Lung microvascular endothelial cell (primary cell): ENCODE measurements at regions not wholly inside any gene's neighbourhood (a gene's known extent, or its start where the extent isn't known, plus 50 kb on each side); places are given as distances from the start of the nearest gene placed in this dataset.

Experiments
- DNase-seq, 2 donors: peaks; one replicate each; pipeline versions ENCODE4 v3.0.0 to v3.0.0-alpha.2; 2010; ENCODE audit warnings: low read depth in 2 of 2

- DNase-seq = no peak
Measured at GRCh38 chr10:111506266-111507034, 429.6 kb downstream of the ADRA2A start.

DNA sequence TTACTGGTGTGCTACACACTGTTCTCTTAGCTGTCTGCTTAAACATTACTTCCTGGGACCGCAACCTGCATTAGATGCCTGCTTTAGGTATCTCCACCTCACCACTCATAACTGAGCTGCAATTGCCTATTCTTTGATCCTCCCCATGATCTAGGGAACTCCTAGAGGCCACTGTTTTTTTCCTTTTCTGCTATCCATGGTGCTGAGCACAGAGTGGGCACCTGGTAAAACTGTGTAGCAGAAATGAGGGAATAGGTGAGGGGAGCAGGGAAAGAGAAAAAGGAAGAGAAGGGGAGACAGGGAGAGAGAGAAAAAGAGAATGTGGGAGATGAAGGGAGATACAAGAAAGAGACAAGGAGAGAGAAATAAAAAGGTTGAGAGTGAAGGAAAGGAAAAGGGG lies 434.9 kb downstream of the ADRA2A start:
- no peak for DNase-seq

DNA sequence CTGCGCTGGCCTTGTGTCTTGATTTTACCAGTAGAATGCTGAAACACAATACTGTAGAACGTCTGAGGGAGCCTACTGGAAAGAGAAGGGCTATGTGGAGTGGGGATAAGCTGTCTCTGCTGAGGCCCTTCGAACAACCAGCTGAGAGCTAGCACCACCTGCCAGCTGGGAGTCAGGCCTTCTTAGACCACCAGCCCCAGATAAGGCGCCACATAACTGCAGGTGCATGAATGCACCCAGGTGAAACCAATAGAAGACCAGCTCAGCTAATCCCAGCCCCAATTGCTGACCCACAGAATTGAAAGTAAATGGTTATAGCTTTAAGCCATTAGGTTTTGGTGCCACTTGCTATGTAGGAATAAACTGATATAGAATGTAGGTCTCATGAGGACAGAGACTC lies 438.4 kb downstream of the ADRA2A start:
- no peak for DNase-seq

- DNase-seq = no peak
Measured at GRCh38 chr10:111515706-111516105, 438.9 kb downstream of the ADRA2A start.

- no peak for DNase-seq
Measured at GRCh38 chr10:111516144-111516543, 439.3 kb downstream of the ADRA2A start.

GRCh38 chr10:111522141-111522540 lies 445.3 kb downstream of the ADRA2A start:
- no peak for DNase-seq

DNA sequence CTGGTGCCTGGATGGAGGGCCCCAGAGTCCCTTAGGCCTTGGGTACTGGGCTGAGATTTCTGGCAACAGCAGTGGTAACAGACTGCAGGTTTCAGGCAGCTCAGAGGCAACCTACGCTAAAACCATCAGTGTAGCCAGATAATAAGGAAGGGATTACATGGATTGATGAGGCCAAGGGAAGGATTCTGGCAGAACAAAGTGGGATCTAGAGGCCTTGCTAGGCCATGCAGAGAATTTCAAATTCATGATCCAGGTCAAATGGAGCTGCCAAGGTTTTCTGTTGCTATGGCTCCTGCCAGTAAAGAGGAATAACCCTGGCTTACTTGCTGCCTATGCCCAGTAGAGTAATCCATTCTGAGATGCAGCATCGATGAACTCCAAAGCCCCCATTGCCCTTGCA lies 445.7 kb downstream of the ADRA2A start:
- DNase-seq = no peak

- DNase-seq = no peak
Measured at GRCh38 chr10:111523016-111523415, 446.2 kb downstream of the ADRA2A start.

- DNase-seq = no peak
Measured at GRCh38 chr10:111524134-111524533, 447.3 kb downstream of the ADRA2A start.

DNA sequence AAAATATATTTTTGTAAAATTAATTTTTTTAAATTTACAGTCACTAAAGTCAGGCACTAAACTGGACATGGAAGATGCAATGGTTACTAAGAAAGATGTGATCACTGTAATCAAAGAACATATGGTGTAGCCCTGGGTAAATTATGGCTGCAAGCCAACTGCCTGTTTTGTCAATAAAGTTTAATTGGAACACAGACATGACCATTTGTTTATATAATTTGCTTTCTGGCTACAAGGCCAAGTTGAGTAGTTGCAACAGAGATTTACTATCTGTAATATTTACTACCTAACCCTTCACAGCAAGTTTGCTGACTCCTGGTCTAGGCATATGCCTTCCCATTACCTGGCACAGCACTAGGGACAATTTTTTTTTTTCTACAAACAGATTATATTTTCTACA lies 448.9 kb downstream of the ADRA2A start:
- DNase-seq = no peak

GRCh38 chr10:111531690-111532089 lies 454.9 kb downstream of the ADRA2A start:
- DNase-seq = no peak

GRCh38 chr10:111532139-111532538 lies 455.3 kb downstream of the ADRA2A start:
- DNase-seq = no peak

GRCh38 chr10:111539246-111539645 lies 462.4 kb downstream of the ADRA2A start:
- no peak for DNase-seq

- no peak for DNase-seq
Measured at GRCh38 chr10:111543854-111544253, 467.0 kb downstream of the ADRA2A start.

GRCh38 chr10:111545861-111546605 lies 469.2 kb downstream of the ADRA2A start:
- no peak for DNase-seq

DNA sequence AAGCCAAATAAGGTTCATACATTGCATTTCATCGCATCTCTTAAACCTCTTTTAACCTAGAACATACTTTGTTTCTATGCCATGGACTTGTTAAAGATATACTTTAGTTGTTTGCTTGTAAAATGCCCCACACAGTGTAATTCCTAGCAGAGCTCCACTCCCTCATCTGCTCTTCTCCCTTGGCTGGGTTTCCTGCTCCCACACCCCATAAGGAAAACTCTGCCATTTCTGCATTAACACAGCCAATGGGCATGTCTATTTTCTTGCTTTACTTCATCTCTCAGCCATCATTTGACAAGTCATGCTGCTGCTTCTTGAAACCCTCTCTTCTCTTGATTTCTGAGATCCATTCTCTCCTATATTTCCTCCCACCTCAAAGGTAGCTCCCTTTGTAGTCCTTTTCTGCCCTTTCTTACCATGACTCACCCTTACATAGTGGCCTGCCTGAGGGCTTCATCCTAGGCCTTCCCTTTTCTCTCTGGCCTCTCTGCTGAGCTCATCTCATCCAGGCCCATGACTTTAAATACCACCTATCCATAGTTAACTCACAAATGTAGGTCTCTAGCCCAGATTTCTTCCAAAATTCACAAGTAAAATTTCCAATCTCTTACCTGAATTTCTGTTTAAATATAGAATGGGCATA lies 471.4 kb downstream of the ADRA2A start:
- no peak for DNase-seq

GRCh38 chr10:111551001-111551400 lies 474.2 kb downstream of the ADRA2A start:
- no peak for DNase-seq

GRCh38 chr10:111556666-111557065 lies 479.8 kb downstream of the ADRA2A start:
- DNase-seq = no peak

- no peak for DNase-seq
Measured at GRCh38 chr10:111558211-111558610, 481.4 kb downstream of the ADRA2A start.

DNA sequence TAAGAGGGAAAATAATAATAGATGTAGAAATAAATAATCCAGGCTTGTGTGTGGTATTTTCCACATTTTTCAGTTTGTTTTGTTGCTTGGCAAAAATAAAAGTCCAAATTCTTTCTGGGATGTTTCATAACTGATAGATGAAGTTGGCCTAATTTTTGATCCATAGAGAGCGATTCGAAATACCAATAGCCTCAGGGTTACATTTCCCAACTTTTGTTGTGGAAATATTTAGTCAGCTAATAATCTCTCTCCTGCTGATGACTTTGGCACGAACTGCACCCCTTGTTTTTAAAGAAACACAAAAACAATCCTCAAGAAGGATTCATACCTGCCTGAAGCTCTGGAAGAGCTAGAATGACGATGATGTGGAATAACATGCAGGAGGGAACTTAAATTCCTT lies 483.2 kb downstream of the ADRA2A start:
- no peak for DNase-seq

DNA sequence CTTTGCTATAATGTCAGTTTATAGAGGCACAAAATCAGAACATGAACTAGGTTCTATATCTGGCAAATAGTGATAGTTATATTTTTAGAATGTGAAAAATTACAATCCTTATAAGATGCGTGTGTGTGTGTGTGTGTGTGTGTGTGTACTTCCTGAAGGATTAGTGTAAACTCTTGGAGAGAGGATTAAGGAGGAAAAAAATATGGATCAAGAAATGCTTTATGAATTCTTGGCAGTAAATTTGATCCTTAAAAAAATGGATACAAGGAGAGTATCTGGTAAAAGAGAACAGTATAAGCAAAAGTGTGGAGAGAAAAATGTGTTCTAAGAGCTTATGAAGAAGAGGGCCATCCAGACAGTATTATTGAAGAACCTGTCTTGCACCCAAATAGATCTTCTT lies 484.3 kb downstream of the ADRA2A start:
- DNase-seq = no peak

DNA sequence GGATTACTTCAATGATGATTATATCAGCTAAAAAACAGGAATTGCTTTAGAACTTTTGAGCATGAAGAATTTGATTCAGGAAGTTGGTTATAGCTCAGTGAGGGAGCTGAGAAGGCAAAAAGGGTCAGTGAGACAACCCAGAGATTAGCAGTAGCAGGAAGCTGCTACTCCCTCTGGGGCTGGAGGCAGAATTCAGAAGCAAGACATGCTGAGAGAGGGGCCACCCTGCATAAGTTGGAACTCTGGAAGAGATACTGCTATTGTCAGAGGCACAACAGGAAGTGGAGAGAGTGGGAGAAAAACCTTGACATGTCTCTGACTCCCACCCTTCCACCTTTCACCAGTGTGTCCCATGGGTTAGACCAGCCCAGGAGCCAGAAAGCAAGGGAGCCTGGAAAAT lies 488.7 kb downstream of the ADRA2A start:
- no peak for DNase-seq

GRCh38 chr10:111578076-111578475 lies 501.2 kb downstream of the ADRA2A start:
- DNase-seq = no peak
